GM19463 (cell line): ENCODE measurements at regions not wholly inside any gene's neighbourhood (a gene's known extent, or its start where the extent isn't known, plus 50 kb on each side); places are given as distances from the start of the nearest gene placed in this dataset.

Source experiments
- ATAC-seq: cut with Tn5 transposase; IDR thresholded peaks from one replicate; pipeline ENCODE4 v1.9.1; 2021; ENCODE audit warnings: mild to moderate bottlenecking, moderate library complexity; ENCODE audit not compliant: unreplicated experiment

DNA sequence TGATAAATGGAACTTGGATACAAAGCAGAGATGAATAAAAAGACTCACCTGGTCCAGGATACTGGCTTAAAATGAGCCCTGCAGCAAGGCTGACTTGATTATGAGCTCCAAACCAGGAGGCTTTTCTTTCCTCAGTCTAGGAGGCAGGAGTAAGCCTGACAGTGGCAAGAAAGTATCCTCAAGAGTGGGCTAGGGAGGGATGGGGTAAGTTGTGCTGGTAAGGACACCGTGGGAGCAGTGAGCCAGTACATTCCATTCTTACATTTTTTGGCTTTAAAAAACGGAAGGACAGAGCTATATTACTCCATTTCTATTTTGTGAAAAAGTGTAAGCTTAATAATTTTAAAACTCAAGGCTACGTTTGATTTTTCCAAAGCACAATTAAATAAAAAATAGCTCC, 187.1 kb upstream of the DDI1 start:
- no peak for ATAC-seq

DNA sequence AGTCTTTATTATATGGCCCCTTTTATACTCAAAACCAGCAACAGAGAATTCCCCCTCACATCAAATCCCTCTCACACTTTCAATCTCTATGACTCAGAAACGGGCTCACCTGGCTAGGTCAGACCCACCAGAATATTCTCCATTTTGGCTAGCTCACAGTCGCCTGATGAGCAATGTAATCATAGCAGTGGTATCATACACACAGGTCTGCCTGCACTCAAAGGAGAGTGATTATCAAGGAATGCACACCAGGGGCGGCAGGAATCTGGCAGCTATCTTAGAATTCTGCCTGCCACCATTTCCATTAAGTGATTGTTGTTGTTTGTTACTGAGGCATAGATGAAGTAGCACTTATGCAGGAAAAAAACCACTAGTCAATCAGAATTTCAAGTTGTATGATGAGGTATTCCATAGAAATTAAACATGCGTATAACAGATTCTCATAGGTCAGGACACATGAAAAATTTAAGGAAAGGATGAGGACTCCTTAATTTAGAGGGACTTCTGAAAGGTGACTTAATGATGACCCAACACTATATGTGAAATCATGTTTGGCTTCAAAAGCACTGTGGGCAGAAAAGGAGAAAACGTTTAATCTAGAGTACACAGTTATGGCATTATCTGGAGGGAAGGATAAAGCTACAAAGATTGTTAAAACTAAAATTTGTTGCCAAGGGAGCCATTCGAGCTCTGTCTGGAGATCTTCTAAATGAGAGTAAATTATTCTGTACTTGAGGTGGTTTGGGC, 185.8 kb upstream of the DDI1 start:
- no peak for ATAC-seq

DNA sequence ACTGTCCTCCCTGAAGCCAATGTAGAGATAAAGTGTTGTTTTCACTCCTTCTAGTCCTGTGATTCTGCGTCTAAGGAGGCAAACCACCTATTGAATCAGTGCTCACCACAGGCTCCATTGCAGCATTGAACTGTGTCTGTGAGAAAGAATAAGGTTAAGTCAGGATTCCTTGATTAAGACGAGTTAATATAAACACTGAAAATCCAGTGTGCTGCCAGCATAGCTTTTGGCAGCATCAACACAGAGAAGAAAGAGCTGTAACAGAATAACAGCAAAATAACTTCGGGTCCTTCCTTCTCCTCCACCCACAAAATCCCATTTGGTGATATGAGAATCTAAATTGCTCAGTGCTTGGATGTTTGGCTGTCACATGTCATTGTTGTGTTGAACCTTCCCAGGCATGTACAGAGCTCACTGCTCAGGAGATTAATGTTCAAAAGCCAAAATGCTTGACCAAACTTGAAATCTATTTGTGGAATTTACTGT, 185.2 kb upstream of the DDI1 start:
- no peak for ATAC-seq
